ENCODE measurements at regions not wholly inside any gene's neighbourhood (a gene's known extent, or its start where the extent isn't known, plus 50 kb on each side); places are given as distances from the start of the nearest gene placed in this dataset.

DNA sequence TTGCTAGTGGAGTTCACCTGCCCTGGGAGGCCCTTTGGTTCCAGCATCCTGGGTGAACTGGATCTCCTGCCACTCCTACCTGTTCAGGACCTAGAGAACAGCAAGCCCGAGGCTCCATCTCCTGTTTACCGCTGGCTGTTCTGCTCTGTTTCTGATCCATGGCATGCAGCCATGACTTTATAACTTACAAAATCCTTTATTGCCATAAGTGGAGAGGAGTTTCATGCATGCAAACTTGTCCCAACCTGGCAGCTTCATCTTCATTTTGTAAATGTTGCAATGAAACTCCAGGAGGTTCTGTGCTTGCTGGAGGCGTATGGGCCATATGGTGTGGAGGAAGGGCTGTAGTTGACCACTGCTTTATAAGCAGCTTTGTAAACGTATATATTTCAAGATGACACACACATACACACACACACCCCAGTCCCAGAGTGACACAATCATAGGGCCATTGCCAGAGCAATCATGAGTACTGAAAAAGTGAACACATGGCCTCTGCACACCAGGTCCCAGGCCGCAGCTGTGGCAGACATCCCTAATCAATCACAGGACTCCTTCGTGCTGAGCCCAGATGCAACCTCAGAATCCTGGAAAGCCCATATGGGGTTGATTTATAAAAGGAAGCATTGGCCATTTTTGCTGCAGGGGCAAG, 69.0 kb downstream of the UBIAD1 start:
- TF ChIP-seq EP300 (IDR thresholded peaks at IDR 0.05; ENCODE audit: low read depth): no peak
- TF ChIP-seq POLR2A (IDR thresholded peaks at IDR 0.05): no peak
- TF ChIP-seq, protein P1, sequence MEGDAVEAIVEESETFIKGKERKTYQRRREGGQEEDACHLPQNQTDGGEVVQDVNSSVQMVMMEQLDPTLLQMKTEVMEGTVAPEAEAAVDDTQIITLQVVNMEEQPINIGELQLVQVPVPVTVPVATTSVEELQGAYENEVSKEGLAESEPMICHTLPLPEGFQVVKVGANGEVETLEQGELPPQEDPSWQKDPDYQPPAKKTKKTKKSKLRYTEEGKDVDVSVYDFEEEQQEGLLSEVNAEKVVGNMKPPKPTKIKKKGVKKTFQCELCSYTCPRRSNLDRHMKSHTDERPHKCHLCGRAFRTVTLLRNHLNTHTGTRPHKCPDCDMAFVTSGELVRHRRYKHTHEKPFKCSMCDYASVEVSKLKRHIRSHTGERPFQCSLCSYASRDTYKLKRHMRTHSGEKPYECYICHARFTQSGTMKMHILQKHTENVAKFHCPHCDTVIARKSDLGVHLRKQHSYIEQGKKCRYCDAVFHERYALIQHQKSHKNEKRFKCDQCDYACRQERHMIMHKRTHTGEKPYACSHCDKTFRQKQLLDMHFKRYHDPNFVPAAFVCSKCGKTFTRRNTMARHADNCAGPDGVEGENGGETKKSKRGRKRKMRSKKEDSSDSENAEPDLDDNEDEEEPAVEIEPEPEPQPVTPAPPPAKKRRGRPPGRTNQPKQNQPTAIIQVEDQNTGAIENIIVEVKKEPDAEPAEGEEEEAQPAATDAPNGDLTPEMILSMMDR (IDR thresholded peaks at IDR 0.05): no peak
- no peaks in the 10 kb centered on the region for H3K9me3 ChIP-seq
- 34% methylated on average over 6 of the region's 6 CpGs; no CpG with 5 or more reads in 1 of the 2 donors for WGBS, 2 donors (ENCODE audit: low coverage in 1 of 2)
- peaks cover 60% of the 10 kb centered on the region for H3K27me3 ChIP-seq
- H3K4me3 ChIP-seq: no peak overlapping the region
- in situ Hi-C loops (cut with MboI; ENCODE audit: low pct_ligation_motif_present in 1 of 4, low pct_unique_long_range_greater_than_20kb in 1 of 4, low sequenced_read_pairs in 3 of 4) (loop anchor here in 2 of 4 donors (25.0 kb wide), 1 partner anchor 295 kb away; no protein-coding TSS in a partner anchor), intact Hi-C loops (cut with DNase I; ENCODE audit: low total_unique reads) (no loop called here)
- H3K36me3 ChIP-seq: no peaks in the 10 kb centered on the region
- no peak for DNase-seq
- no peak overlapping the region for H3K27ac ChIP-seq
- peaks cover 0 to 14% (median 11%) of the 10 kb centered on the region in 4 donors for H3K4me1 ChIP-seq

DNA sequence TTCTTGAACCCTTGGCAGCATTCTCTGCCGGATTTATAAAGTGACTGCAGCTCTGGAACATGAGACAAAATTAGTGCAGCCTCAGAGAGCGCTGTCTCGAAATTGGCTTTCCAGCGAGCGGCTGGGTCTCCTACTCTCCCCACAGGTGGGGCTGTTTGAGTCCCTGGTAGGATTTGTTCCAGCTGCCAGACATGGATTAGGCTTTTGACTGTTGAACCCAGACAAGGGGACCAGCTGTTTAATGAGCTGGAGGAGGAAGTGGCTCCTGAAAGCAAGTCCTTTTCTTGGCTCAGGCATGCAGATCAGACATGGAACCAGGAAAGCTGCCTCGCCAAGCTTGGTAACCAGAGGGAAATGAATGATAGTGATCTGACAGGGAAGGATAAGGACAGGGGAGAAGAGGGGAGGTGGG, 69.6 kb downstream of the UBIAD1 start:
- TF ChIP-seq EP300 (IDR thresholded peaks at IDR 0.05; ENCODE audit: low read depth) (no peak), POLR2AphosphoS5 (IDR thresholded peaks at IDR 0.05) (no peak), POLR2A (IDR thresholded peaks at IDR 0.05) (no peak)
- TF ChIP-seq, protein P1 (IDR thresholded peaks at IDR 0.05): no peak
- in situ Hi-C loops (cut with MboI; ENCODE audit: low pct_ligation_motif_present in 1 of 4, low pct_unique_long_range_greater_than_20kb in 1 of 4, low sequenced_read_pairs in 3 of 4) (loop anchor here in 2 of 4 donors (25.0 kb wide), 1 partner anchor 295 kb away; no protein-coding TSS in a partner anchor), intact Hi-C loops (cut with DNase I; ENCODE audit: low total_unique reads) (no loop called here)
- Histone ChIP-seq H3K9me3 (no peaks in the 10 kb centered on the region), H3K36me3 (no peaks in the 10 kb centered on the region), H3K27ac (no peak overlapping the region), H3K27me3 (peaks cover 58% of the 10 kb centered on the region), H3K4me1 (peaks cover 0 to 14% (median 11%) of the 10 kb centered on the region in 4 donors), H3K4me3 (no peak overlapping the region)
- 57% methylated on average over 6 of the region's 6 CpGs; no CpG with 5 or more reads in 1 of the 2 donors for WGBS, 2 donors (ENCODE audit: low coverage in 1 of 2)
- no peak for DNase-seq

DNA sequence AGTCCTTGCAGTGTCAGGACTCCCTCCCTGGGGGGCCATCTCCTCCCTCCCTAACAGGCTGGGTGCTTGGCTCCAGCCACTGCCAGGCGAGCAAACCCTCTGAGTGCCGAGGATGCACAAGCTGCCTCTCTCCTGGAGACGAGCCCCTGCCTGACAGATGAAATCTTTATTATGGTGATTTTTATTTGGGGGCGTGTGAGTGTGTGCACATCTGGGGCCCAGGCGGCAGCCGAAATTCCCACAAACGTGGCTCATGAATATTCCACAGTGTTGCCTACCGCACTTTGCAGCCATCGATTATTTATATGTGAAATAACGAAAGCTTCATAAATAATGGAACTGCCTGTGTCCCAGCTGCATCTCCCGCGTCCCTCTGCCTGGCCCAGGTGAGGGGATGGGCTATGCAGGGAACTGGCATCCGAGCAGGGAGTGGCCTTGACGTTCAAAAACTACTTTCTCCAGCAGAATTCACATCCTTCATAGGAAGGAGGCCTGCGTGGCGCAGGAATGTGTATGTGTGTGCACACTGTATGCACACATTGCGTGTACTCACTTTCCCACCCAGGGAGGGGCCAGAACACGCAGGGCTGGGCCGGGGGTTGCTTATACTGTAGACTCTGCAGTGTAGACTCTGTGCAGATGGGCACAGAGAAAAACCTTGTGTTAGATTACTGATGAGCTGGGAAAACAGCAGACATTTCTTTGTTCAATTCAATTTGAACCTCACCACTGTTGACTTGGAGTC, 73.1 kb downstream of the UBIAD1 start:
- in situ Hi-C loops (cut with MboI; ENCODE audit: low pct_ligation_motif_present in 1 of 4, low pct_unique_long_range_greater_than_20kb in 1 of 4, low sequenced_read_pairs in 3 of 4): loop anchor here in 2 of 4 donors (25.0 kb wide), 1 partner anchor 291 kb away; no protein-coding TSS in a partner anchor
- 33 to 61% methylated on average over 3 to 19 of the region's 19 CpGs for WGBS, 2 donors (ENCODE audit: low coverage in 1 of 2)

DNA sequence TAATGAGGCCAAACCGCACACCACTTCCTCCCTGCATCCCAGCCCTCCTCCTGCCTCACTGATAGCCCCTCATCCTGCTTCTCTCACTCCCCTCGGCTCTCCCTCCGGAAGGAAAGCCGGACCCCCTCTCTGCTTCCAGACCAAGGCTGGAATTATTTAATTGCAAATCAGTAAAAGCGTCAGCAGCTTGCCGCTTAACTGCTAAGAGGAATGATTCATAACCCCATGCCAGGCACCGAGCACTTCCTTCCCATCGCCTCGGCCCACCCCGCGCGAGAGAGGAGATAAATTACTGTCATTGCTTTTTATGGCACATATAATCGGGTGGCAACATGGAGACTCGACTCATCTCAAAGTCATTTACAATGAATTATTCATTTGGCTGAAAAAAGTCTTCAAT, 77.3 kb downstream of the UBIAD1 start:
- no peak for DNase-seq
- Histone ChIP-seq H3K36me3 (no peaks in the 10 kb centered on the region), H3K9me3 (no peaks in the 10 kb centered on the region), H3K27ac (no peak overlapping the region), H3K4me3 (no peak overlapping the region), H3K27me3 (peaks cover 28% of the 10 kb centered on the region), H3K4me1 (no peaks in the 10 kb centered on the region)
- 7 to 13% methylated on average over 5 to 14 of the region's 14 CpGs for WGBS, 2 donors (ENCODE audit: low coverage in 1 of 2)
- in situ Hi-C loops (cut with MboI; ENCODE audit: low pct_ligation_motif_present in 1 of 4, low pct_unique_long_range_greater_than_20kb in 1 of 4, low sequenced_read_pairs in 3 of 4) (no loop called here), intact Hi-C loops (cut with DNase I; ENCODE audit: low total_unique reads) (no loop called here)
- TF ChIP-seq, protein P1 (IDR thresholded peaks at IDR 0.05): no peak
- TF ChIP-seq EP300 (IDR thresholded peaks at IDR 0.05; ENCODE audit: low read depth): no peak
- TF ChIP-seq POLR2AphosphoS5 (IDR thresholded peaks at IDR 0.05): no peak
- no peak for TF ChIP-seq POLR2A (IDR thresholded peaks at IDR 0.05)

More for the DNA sequence above, 73.1 kb downstream of the UBIAD1 start:
- no peaks in the 10 kb centered on the region for H3K36me3 ChIP-seq
- peaks cover 32% of the 10 kb centered on the region for H3K27me3 ChIP-seq
- H3K9me3 ChIP-seq: no peaks in the 10 kb centered on the region
- no peak for DNase-seq
- TF ChIP-seq POLR2A (IDR thresholded peaks at IDR 0.05): no peak
- TF ChIP-seq, protein P1 (IDR thresholded peaks at IDR 0.05): no peak
- TF ChIP-seq EP300 (IDR thresholded peaks at IDR 0.05; ENCODE audit: low read depth): no peak
- TF ChIP-seq POLR2AphosphoS5 (IDR thresholded peaks at IDR 0.05): no peak
- peaks cover 0 to 8% (median 4%) of the 10 kb centered on the region in 4 donors for H3K4me1 ChIP-seq
- intact Hi-C loops (cut with DNase I; ENCODE audit: low total_unique reads): no loop called here
- H3K4me3 ChIP-seq: no peak overlapping the region
- no peak overlapping the region for H3K27ac ChIP-seq

Measured in transverse colon (tissue), 4 donors.